Suprapubic skin (tissue), 3 donors: ENCODE measurements at regions not wholly inside any gene's neighbourhood (a gene's known extent, or its start where the extent isn't known, plus 50 kb on each side); places are given as distances from the start of the nearest gene placed in this dataset.

Experiments used
- CTCF ChIP-seq, 2 donors: fragments of 200-600 bp in 1 of 2; fragments of 450-650 bp in 1 of 2; sonication (generic) in 1 of 2; IDR thresholded peaks; one replicate each; pipeline ENCODE4 v1.5.1; 2016 to 2019; ENCODE audit warnings: antibody characterized with exemption in 2 of 2, mild to moderate bottlenecking in 1 of 2, moderate library complexity in 1 of 2
- EP300 ChIP-seq: sonication (generic); formaldehyde crosslinking; IDR thresholded peaks from one replicate; pipeline ENCODE4 v1.6.1; 2017; ENCODE audit warnings: antibody characterized with exemption
- POLR2A ChIP-seq, 2 donors: fragments of 450-650 bp; IDR thresholded peaks; one replicate each; pipeline ENCODE4 v1.6.1; 2017; ENCODE audit warnings: antibody characterized with exemption in 2 of 2, mild to moderate bottlenecking in 2 of 2, moderate library complexity in 2 of 2

- TF ChIP-seq EP300 = no peak
- no peak for TF ChIP-seq POLR2A (IDR thresholded peaks at IDR 0.05)
- TF ChIP-seq CTCF (IDR thresholded peaks at IDR 0.05) = no peak
Measured at GRCh38 chr9:115413766-115414382, 295.9 kb upstream of the TNC start.
